GM19351 (cell line): ENCODE measurements at regions not wholly inside any gene's neighbourhood (a gene's known extent, or its start where the extent isn't known, plus 50 kb on each side); places are given as distances from the start of the nearest gene placed in this dataset.

Experiments
- ATAC-seq: cut with Tn5 transposase; IDR thresholded peaks from one replicate; pipeline ENCODE4 v1.9.1; 2021; ENCODE audit warnings: mild to moderate bottlenecking, moderate library complexity; ENCODE audit not compliant: unreplicated experiment

GRCh38 chr14:87343652-87344051 lies 649.3 kb downstream of the GALC start:
- no peak for ATAC-seq

GRCh38 chr14:87334997-87335685 lies 657.8 kb downstream of the GALC start:
- ATAC-seq = no peak

- ATAC-seq = no peak
Measured at GRCh38 chr14:87331991-87332390, 661.0 kb downstream of the GALC start.

GRCh38 chr14:87325741-87326140 lies 667.2 kb downstream of the GALC start:
- no peak for ATAC-seq

- ATAC-seq = no peak
Measured at GRCh38 chr14:87323191-87323590, 669.8 kb downstream of the GALC start.

GRCh38 chr14:87321548-87321947 lies 671.4 kb downstream of the GALC start:
- no peak for ATAC-seq

GRCh38 chr14:87312894-87313205 lies 680.1 kb downstream of the GALC start:
- ATAC-seq = no peak

GRCh38 chr14:87312169-87312893 lies 680.7 kb downstream of the GALC start:
- no peak for ATAC-seq

- no peak for ATAC-seq
Measured at GRCh38 chr14:87309557-87309956, 683.4 kb downstream of the GALC start.

GRCh38 chr14:87306409-87307168 lies 686.4 kb downstream of the GALC start:
- ATAC-seq = no peak

- ATAC-seq = no peak
Measured at GRCh38 chr14:87305345-87305744, 687.6 kb downstream of the GALC start.

- no peak for ATAC-seq
Measured at GRCh38 chr14:87304404-87304803, 688.6 kb downstream of the GALC start.

GRCh38 chr14:87286826-87287225 lies 706.2 kb downstream of the GALC start:
- ATAC-seq = no peak

- ATAC-seq = no peak
Measured at GRCh38 chr14:87286191-87286590, 706.8 kb downstream of the GALC start.

GRCh38 chr14:87285506-87285905 lies 707.5 kb downstream of the GALC start:
- ATAC-seq = no peak

GRCh38 chr14:87283547-87283946 lies 709.4 kb downstream of the GALC start:
- no peak for ATAC-seq

GRCh38 chr14:87282266-87282665 lies 710.7 kb downstream of the GALC start:
- ATAC-seq = no peak

- no peak for ATAC-seq
Measured at GRCh38 chr14:87278415-87278814, 714.6 kb downstream of the GALC start.

- no peak for ATAC-seq
Measured at GRCh38 chr14:87271331-87271730, 721.7 kb downstream of the GALC start.

GRCh38 chr14:87268997-87269396 lies 724.0 kb downstream of the GALC start:
- ATAC-seq = no peak

- ATAC-seq = no peak
Measured at GRCh38 chr14:87264796-87265195, 728.2 kb downstream of the GALC start.

- ATAC-seq = no peak
Measured at GRCh38 chr14:87264272-87264785, 728.7 kb downstream of the GALC start.
